Osteoblast (primary cell): ENCODE measurements at regions not wholly inside any gene's neighbourhood (a gene's known extent, or its start where the extent isn't known, plus 50 kb on each side); places are given as distances from the start of the nearest gene placed in this dataset.

Experiments
- DNase-seq: peaks from one replicate; pipeline ENCODE4 v3.0.0; 2011; ENCODE audit warnings: low spot score, mixed read lengths; ENCODE audit not compliant: insufficient read length; ENCODE audit errors: missing footprints
- H2AFZ ChIP-seq: 2 replicates; pipeline ENCODE4 v1.6.0; 2011; ENCODE audit warnings: mild to moderate bottlenecking, low read length
- H3K27ac ChIP-seq: 2 replicates; pipeline ENCODE4 v1.5.1; 2011; ENCODE audit warnings: mild to moderate bottlenecking, low read depth, low read length, moderate library complexity
- H3K27me3 ChIP-seq: 2 replicates; pipeline ENCODE4 v1.6.0; 2012; ENCODE audit warnings: mild to moderate bottlenecking, control low read depth, inconsistent platforms, low read length, moderate library complexity; ENCODE audit not compliant: insufficient read depth
- H3K36me3 ChIP-seq: 2 replicates; pipeline ENCODE4 v1.5.1; 2011; ENCODE audit warnings: mild to moderate bottlenecking, low read length, control low read depth, moderate library complexity; ENCODE audit not compliant: insufficient read depth
- H3K4me1 ChIP-seq: 2 replicates; pipeline ENCODE4 v1.5.1; 2011; ENCODE audit warnings: mild to moderate bottlenecking, low read length, control low read depth, moderate library complexity; ENCODE audit not compliant: insufficient read depth
- H3K4me2 ChIP-seq: 2 replicates; pipeline ENCODE4 v1.6.0; 2011; ENCODE audit warnings: mild to moderate bottlenecking, low read length; ENCODE audit not compliant: insufficient read depth
- H3K4me3 ChIP-seq: fragments of 200-600 bp; sonication (generic); 3 replicates; pipeline ENCODE4 v1.5.1; 2012; ENCODE audit warnings: mild to moderate bottlenecking, low read length, inconsistent platforms; ENCODE audit not compliant: insufficient read depth
- H3K79me2 ChIP-seq: 2 replicates; pipeline ENCODE4 v1.6.0; 2012; ENCODE audit warnings: mild to moderate bottlenecking, low read length, control low read depth, inconsistent platforms; ENCODE audit not compliant: insufficient read depth
- H3K9me3 ChIP-seq: 2 replicates; pipeline ENCODE4 v1.5.1; 2011; ENCODE audit warnings: low read depth, low read length, control low read depth
- H4K20me1 ChIP-seq: 2 replicates; pipeline ENCODE4 v1.6.0; 2012; ENCODE audit warnings: mild to moderate bottlenecking, low read length, control low read depth; ENCODE audit not compliant: insufficient read depth
- TF ChIP-seq, protein P1 (sequence below): IDR thresholded peaks from 2 replicates; pipeline ENCODE4 v1.5.1; 2011; ENCODE audit warnings: mild to moderate bottlenecking, low read depth, low read length, moderate library complexity; ENCODE audit errors: extremely low read depth

DNA sequence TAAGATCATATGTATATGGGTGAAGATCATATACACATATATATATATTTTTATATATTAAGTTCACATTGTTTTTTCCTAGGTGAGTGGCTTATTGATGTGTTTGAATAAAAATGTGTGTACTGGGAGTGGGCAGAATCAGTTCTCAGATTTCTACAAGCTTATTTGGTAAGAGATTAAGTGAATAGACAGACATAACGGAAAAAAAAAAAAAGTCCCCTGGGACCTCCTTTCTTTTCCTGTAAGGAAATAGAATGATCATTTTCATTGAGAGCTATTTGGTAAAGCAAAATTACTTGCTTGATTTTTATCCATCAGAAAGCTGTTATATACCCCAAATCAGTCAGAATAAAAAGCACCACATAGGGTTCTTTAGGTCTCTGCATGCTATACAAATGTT is 597.7 kb downstream of the PCDH18 start:
- Histone ChIP-seq H3K36me3 (no peaks in the 10 kb centered on the region), H2AFZ (no peak overlapping the region), H3K27me3 (no peaks in the 10 kb centered on the region), H3K79me2 (no peaks in the 10 kb centered on the region), H3K27ac (no peak overlapping the region), H3K4me3 (no peak overlapping the region), H4K20me1 (no peaks in the 10 kb centered on the region), H3K4me2 (no peak overlapping the region), H3K4me1 (no peaks in the 10 kb centered on the region), H3K9me3 (no peaks in the 10 kb centered on the region)
- DNase-seq = no peak
- TF ChIP-seq, protein P1, sequence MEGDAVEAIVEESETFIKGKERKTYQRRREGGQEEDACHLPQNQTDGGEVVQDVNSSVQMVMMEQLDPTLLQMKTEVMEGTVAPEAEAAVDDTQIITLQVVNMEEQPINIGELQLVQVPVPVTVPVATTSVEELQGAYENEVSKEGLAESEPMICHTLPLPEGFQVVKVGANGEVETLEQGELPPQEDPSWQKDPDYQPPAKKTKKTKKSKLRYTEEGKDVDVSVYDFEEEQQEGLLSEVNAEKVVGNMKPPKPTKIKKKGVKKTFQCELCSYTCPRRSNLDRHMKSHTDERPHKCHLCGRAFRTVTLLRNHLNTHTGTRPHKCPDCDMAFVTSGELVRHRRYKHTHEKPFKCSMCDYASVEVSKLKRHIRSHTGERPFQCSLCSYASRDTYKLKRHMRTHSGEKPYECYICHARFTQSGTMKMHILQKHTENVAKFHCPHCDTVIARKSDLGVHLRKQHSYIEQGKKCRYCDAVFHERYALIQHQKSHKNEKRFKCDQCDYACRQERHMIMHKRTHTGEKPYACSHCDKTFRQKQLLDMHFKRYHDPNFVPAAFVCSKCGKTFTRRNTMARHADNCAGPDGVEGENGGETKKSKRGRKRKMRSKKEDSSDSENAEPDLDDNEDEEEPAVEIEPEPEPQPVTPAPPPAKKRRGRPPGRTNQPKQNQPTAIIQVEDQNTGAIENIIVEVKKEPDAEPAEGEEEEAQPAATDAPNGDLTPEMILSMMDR = no peak

DNA sequence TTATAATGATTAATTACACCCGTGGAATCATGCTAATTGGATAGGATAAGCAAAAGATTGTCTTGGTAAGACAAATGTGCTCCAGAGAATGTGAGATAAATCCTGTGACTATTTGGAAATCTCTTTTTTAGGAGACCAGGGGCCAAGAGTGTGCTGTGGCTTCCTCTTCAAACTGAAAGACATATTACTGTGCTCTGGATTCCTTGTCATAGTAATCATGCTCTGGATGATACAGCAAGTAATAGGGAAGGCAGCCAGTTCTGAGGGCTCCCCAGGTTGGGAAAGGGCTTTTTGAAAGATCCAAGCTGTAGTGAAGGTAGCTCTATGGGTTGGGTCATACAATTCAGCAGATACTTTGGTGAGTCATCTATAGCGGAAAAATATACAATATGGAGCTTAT is 600.5 kb downstream of the PCDH18 start:
- no peak overlapping the region for H3K27ac ChIP-seq
- H2AFZ ChIP-seq = no peak overlapping the region
- H4K20me1 ChIP-seq = no peaks in the 10 kb centered on the region
- H3K4me1 ChIP-seq = no peaks in the 10 kb centered on the region
- H3K9me3 ChIP-seq = no peaks in the 10 kb centered on the region
- no peaks in the 10 kb centered on the region for H3K36me3 ChIP-seq
- TF ChIP-seq, protein P1 = no peak
- no peak for DNase-seq
- no peak overlapping the region for H3K4me3 ChIP-seq
- H3K79me2 ChIP-seq = no peaks in the 10 kb centered on the region
- H3K27me3 ChIP-seq = no peaks in the 10 kb centered on the region
- no peak overlapping the region for H3K4me2 ChIP-seq

DNA sequence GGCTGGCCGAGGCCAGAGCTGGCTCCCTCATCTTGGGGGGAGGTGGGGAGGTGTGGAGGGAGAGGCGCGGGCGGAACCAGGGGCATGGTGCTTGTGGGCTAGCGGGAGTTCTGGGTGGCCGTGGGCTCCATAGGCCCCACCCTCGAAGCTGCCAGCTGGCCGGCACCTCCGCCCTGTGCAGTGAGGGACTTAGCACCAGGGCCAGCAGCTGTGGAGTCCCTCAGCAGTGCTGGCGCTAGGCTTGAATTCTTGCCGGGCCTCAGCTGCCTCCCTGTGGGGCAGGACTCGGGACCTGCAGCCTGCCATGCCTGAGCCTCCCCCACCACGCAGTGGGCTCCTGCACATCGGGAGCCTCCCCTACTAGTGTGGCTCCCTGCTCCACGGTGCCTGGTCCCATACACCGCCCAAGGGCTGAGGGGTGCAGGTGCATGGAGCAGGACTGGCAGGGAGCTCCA is 603.3 kb downstream of the PCDH18 start:
- TF ChIP-seq, protein P1 = no peak
- H2AFZ ChIP-seq = no peak overlapping the region
- no peaks in the 10 kb centered on the region for H4K20me1 ChIP-seq
- H3K4me1 ChIP-seq = no peaks in the 10 kb centered on the region
- H3K27ac ChIP-seq = no peak overlapping the region
- no peak overlapping the region for H3K4me3 ChIP-seq
- DNase-seq = no peak
- H3K36me3 ChIP-seq = no peaks in the 10 kb centered on the region
- no peaks in the 10 kb centered on the region for H3K9me3 ChIP-seq
- H3K4me2 ChIP-seq = no peak overlapping the region
- H3K27me3 ChIP-seq = no peaks in the 10 kb centered on the region
- no peaks in the 10 kb centered on the region for H3K79me2 ChIP-seq

DNA sequence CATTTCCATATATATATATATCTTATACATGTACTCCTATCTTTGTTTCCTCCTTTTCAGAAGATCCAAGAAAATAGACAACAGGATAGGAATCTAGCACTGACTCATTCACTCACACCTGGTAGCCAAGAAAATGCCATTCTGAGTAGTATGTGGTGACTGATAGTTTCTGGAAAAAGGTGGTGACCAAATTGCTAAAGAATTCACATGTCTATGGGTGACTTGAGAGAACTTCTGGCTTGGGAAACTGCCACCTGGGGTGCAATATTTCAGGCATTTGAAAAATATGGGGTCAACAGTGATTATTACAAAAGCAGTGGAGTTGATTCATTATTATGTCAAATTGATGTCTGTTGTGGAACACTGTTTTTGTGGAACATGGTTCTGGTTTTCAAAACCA is 605.1 kb downstream of the PCDH18 start:
- DNase-seq = no peak

More for the DNA sequence above, 605.1 kb downstream of the PCDH18 start:
- Histone ChIP-seq H3K4me2 (no peak overlapping the region), H4K20me1 (no peaks in the 10 kb centered on the region), H3K27me3 (no peaks in the 10 kb centered on the region), H3K4me1 (no peaks in the 10 kb centered on the region), H3K27ac (no peak overlapping the region), H3K9me3 (no peaks in the 10 kb centered on the region), H2AFZ (no peak overlapping the region), H3K4me3 (no peak overlapping the region), H3K36me3 (no peaks in the 10 kb centered on the region), H3K79me2 (no peaks in the 10 kb centered on the region)
- TF ChIP-seq, protein P1 = no peak
